HepG2 (cell line): ENCODE measurements at regions not wholly inside any gene's neighbourhood (a gene's known extent, or its start where the extent isn't known, plus 50 kb on each side); places are given as distances from the start of the nearest gene placed in this dataset.

ENCODE experiments used
- ATAC-seq: fragments of 200-7000 bp; cut with Tn5 transposase; 3 replicates; pipeline ENCODE4 v1.9.1; 2020; ENCODE audit warnings: mild to moderate bottlenecking, moderate library complexity
- BruUV-seq: library from RNA; stranded (reverse); fragments of 400-500 nt; replicated peaks from 2 replicates; lab custom pipeline; 2021; lab: Mats Ljungman, UMichigan
- CTCF ChIA-PET: fragments of 300-600 bp; formaldehyde crosslinking; extraction: SDS; loops from one replicate; lab custom pipeline; 2021; ENCODE audit warnings: low total read pairs, inconsistent platforms, low intra/inter-chr PET ratio; lab: Yijun Ruan, JAX
- POLR2A ChIA-PET: fragments of 350-600 bp; sonication (Branson Sonifier 250); formaldehyde crosslinking; loops from one replicate; lab custom pipeline; 2020; ENCODE audit warnings: antibody characterized with exemption, inconsistent platforms; lab: Yijun Ruan, JAX
- DNase-seq: peaks from one replicate; pipeline ENCODE4 v3.0.0-alpha.2; 2015; ENCODE audit warnings: low spot score
- FAIRE-seq: peaks from 3 replicates; lab custom pipeline; 2011; peaks lifted over from hg19 to GRCh38; lab: Jason Lieb, UNC
- H2AFZ ChIP-seq: one replicate; pipeline ENCODE4 v1.6.1; 2011; ENCODE audit warnings: low read length, inconsistent platforms
- H3K27ac ChIP-seq: fragments of 300-600 bp; 3 replicates; pipeline ENCODE4 v1.8.0; 2011; ENCODE audit warnings: mixed run types, mild to moderate bottlenecking, mixed read lengths, low read length, inconsistent platforms; ENCODE audit not compliant: insufficient read depth; ENCODE audit errors: extremely low read length
- H3K27me3 ChIP-seq, 2 experiments: fragments of 200-600 bp in 1 of 2; 2 replicates in 1 of 2; 3 replicates in 1 of 2; pipeline versions ENCODE4 v1.6.0 to v1.8.0; 2011; ENCODE audit warnings: low read length in 2 of 2, mild to moderate bottlenecking in 2 of 2, moderate library complexity in 2 of 2, inconsistent platforms in 1 of 2; ENCODE audit not compliant: insufficient read depth in 2 of 2, control insufficient read depth in 1 of 2
- H3K36me3 ChIP-seq, 2 experiments: fragments of 200-600 bp in 1 of 2; replicated peaks in 1 of 2; 2 replicates in 1 of 2; 3 replicates in 1 of 2; pipeline versions ENCODE4 v1.5.1 to v1.8.0; 2011; ENCODE audit warnings: low read length in 2 of 2, inconsistent platforms in 1 of 2; ENCODE audit not compliant: insufficient read depth in 2 of 2, control insufficient read depth in 1 of 2
- H3K4me1 ChIP-seq: 2 replicates; pipeline ENCODE4 v1.5.1; 2012; ENCODE audit warnings: low read length, inconsistent platforms; ENCODE audit not compliant: insufficient read depth
- H3K4me2 ChIP-seq: 2 replicates; pipeline ENCODE4 v1.6.0; 2011; ENCODE audit warnings: low read depth, low read length, inconsistent platforms
- H3K4me3 ChIP-seq, 3 experiments: fragments of 200-600 bp in 1 of 3; sonication (generic), shearing (Covaris generic) in 1 of 3; replicated peaks in 1 of 3; 2 replicates each; pipeline ENCODE4 v1.5.1; 2011 to 2016; ENCODE audit warnings: low read length in 3 of 3, inconsistent platforms in 2 of 3, low read depth in 2 of 3, mild to moderate bottlenecking in 2 of 3, control low read depth in 1 of 3, mixed read lengths in 1 of 3; ENCODE audit not compliant: insufficient read depth in 1 of 3
- H3K79me2 ChIP-seq: one replicate; pipeline ENCODE4 v1.6.1; 2011; ENCODE audit warnings: low read length, inconsistent platforms; ENCODE audit not compliant: insufficient read depth
- H3K9ac ChIP-seq: 2 replicates; pipeline ENCODE4 v1.6.0; 2011; ENCODE audit warnings: mild to moderate bottlenecking, low read depth, low read length, inconsistent platforms; ENCODE audit not compliant: insufficient read depth
- H3K9me3 ChIP-seq: 2 replicates; pipeline ENCODE4 v1.5.1; 2012; ENCODE audit warnings: mild to moderate bottlenecking, low read length
- H4K20me1 ChIP-seq: 2 replicates; pipeline ENCODE4 v1.6.0; 2011; ENCODE audit warnings: inconsistent platforms, mild to moderate bottlenecking, low read length, moderate library complexity; ENCODE audit not compliant: insufficient read depth
- BRD4 ChIP-seq: sonication (generic); formaldehyde crosslinking; IDR thresholded peaks from 2 replicates; pipeline ENCODE4 v1.4.0; 2020; ENCODE audit warnings: missing genetic modification reagents
- GATAD2A ChIP-seq: IDR thresholded peaks from 2 replicates; pipeline ENCODE4 v1.6.1; 2016
- POLR2AphosphoS2 ChIP-seq: IDR thresholded peaks from 2 replicates; pipeline ENCODE4 v1.6.1; 2011; ENCODE audit warnings: low read depth, low read length, improper control_type of control experiment
- RBFOX2 ChIP-seq: fragments of 200-400 bp; formaldehyde crosslinking; IDR thresholded peaks from 2 replicates; pipeline ENCODE4 v1.6.1; 2017; ENCODE audit warnings: low read depth, mild to moderate bottlenecking, low read length
- RFX1 ChIP-seq: fragments of 450-650 bp; IDR thresholded peaks from 2 replicates; pipeline ENCODE4 v1.6.1; 2017
- ZBTB44 ChIP-seq: sonication (generic); formaldehyde crosslinking; IDR thresholded peaks from 2 replicates; pipeline ENCODE4 v1.4.0; 2020; ENCODE audit warnings: missing genetic modification reagents
- ZNF17 ChIP-seq: sonication (generic); formaldehyde crosslinking; IDR thresholded peaks from 2 replicates; pipeline ENCODE4 v1.5.0; 2020; ENCODE audit warnings: mild to moderate bottlenecking, missing genetic modification reagents
- ZNF350 ChIP-seq: sonication (generic); formaldehyde crosslinking; IDR thresholded peaks from 2 replicates; pipeline ENCODE4 v1.4.0; 2020; ENCODE audit warnings: mild to moderate bottlenecking, low read depth, missing genetic modification reagents, borderline replicate concordance
- ZNF567 ChIP-seq: sonication (generic); formaldehyde crosslinking; IDR thresholded peaks from 2 replicates; pipeline ENCODE4 v1.8.1; 2023; ENCODE audit warnings: mild to moderate bottlenecking, missing genetic modification reagents, borderline replicate concordance
- ZNF7 ChIP-seq: IDR thresholded peaks from 2 replicates; pipeline ENCODE4 v1.6.1; 2016; ENCODE audit warnings: missing biosample characterization, missing genetic modification reagents
- ZNF776 ChIP-seq: sonication (generic); formaldehyde crosslinking; IDR thresholded peaks from 2 replicates; pipeline ENCODE4 v1.4.0; 2020; ENCODE audit warnings: mild to moderate bottlenecking, missing genetic modification reagents
- ZNF792 ChIP-seq: IDR thresholded peaks from 2 replicates; pipeline ENCODE4 v1.6.1; 2016
- WGBS: methylation state at CpG from one replicate; pipeline ENCODE4 v1.1.6; 2017; ENCODE audit warnings: low lambda C conversion rate; 5-methylcytosine and 5-hydroxymethylcytosine counted together
- in situ Hi-C: cut with HindIII; loops from 2 replicates; pipeline ENCODE4 v1.10.0; 2017; ENCODE audit warnings: low pct_unique_long_range_greater_than_20kb; ENCODE audit not compliant: extremely low pct_ligation_motif_present
- intact Hi-C: fragments of 100-400 bp; cut with micrococcal nuclease; formaldehyde crosslinking; loops from one replicate; pipeline ENCODE4 v1.10.0; 2022; ENCODE audit not compliant: unreplicated experiment
- TF ChIP-seq, protein P1 (sequence below): sonication (generic); formaldehyde crosslinking; IDR thresholded peaks from 2 replicates; pipeline ENCODE4 v1.5.1; 2020; ENCODE audit warnings: missing genetic modification reagents, mild to moderate bottlenecking, borderline replicate concordance
- TF ChIP-seq, protein P2 (sequence below): IDR thresholded peaks from 2 replicates; pipeline ENCODE4 v1.6.1; 2016; ENCODE audit warnings: mild to moderate bottlenecking, missing biosample characterization, missing genetic modification reagents
- TF ChIP-seq, protein P3 (sequence below): sonication (generic); formaldehyde crosslinking; IDR thresholded peaks from 2 replicates; pipeline ENCODE4 v1.5.0; 2020; ENCODE audit warnings: mild to moderate bottlenecking, missing genetic modification reagents
- TF ChIP-seq, protein P4 (sequence below): sonication (generic); formaldehyde crosslinking; IDR thresholded peaks from 2 replicates; pipeline ENCODE4 v1.4.0; 2020; ENCODE audit warnings: mild to moderate bottlenecking, missing genetic modification reagents
- TF ChIP-seq, protein P5 (sequence below): IDR thresholded peaks from 2 replicates; pipeline ENCODE4 v1.6.1; 2018; ENCODE audit warnings: missing genetic modification reagents

- TF ChIP-seq ZNF350 (CRISPR knock-in tag) (no peak), ZNF17 (CRISPR knock-in tag) (no peak), RFX1 (no peak), GATAD2A (no peak), ZNF776 (CRISPR knock-in tag) (no peak)
- TF ChIP-seq, protein P1, sequence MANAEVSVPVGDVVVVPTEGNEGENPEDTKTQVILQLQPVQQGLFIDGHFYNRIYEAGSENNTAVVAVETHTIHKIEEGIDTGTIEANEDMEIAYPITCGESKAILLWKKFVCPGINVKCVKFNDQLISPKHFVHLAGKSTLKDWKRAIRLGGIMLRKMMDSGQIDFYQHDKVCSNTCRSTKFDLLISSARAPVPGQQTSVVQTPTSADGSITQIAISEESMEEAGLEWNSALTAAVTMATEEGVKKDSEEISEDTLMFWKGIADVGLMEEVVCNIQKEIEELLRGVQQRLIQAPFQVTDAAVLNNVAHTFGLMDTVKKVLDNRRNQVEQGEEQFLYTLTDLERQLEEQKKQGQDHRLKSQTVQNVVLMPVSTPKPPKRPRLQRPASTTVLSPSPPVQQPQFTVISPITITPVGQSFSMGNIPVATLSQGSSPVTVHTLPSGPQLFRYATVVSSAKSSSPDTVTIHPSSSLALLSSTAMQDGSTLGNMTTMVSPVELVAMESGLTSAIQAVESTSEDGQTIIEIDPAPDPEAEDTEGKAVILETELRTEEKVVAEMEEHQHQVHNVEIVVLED (CRISPR knock-in tag) = no peak
- TF ChIP-seq, protein P2, sequence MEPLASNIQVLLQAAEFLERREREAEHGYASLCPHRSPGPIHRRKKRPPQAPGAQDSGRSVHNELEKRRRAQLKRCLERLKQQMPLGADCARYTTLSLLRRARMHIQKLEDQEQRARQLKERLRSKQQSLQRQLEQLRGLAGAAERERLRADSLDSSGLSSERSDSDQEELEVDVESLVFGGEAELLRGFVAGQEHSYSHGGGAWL (CRISPR knock-in tag) = no peak
- TF ChIP-seq, protein P3, sequence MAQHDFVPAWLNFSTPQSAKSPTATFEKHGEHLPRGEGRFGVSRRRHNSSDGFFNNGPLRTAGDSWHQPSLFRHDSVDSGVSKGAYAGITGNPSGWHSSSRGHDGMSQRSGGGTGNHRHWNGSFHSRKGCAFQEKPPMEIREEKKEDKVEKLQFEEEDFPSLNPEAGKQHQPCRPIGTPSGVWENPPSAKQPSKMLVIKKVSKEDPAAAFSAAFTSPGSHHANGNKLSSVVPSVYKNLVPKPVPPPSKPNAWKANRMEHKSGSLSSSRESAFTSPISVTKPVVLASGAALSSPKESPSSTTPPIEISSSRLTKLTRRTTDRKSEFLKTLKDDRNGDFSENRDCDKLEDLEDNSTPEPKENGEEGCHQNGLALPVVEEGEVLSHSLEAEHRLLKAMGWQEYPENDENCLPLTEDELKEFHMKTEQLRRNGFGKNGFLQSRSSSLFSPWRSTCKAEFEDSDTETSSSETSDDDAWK = no peak
- TF ChIP-seq, all 625 proteins: peak for 0
Observed at GRCh38 chr15:37744521-37744920, 189.9 kb upstream of the TMCO5A start (continued).

DNA sequence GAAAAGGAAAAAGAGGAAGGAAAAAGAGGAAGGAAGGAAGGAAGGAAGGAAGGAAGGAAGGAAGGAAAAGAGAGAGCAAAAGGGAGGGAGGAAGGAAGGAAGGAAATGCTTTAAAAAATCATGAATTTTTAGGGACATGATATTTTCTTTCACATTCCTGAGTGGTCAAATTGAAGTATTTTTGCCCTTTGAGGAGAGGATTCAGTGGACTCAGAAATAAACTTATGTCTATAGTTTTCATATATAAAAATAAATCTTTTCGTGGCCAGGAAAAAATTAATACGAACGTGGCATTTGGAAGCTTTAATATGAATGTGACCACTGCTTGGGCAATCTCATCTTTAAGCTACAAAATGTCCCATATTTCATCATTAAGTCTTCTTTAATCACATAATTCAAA lies 183.0 kb upstream of the TMCO5A start:
- H3K4me1 ChIP-seq = no peaks in the 10 kb centered on the region
- ATAC-seq = no peak
- BruUV-seq = no TSS peak

More for the DNA sequence above, 183.0 kb upstream of the TMCO5A start:
- Histone ChIP-seq H3K27ac (no peak overlapping the region), H3K9me3 (peaks cover 28% of the 10 kb centered on the region), H3K36me3 (no peaks in the 10 kb centered on the region), H4K20me1 (no peaks in the 10 kb centered on the region), H2AFZ (no peak overlapping the region), H3K4me2 (no peak overlapping the region), H3K79me2 (no peaks in the 10 kb centered on the region), H3K9ac (no peak overlapping the region), H3K27me3 (no peaks in the 10 kb centered on the region), H3K4me3 (no peak overlapping the region)
- FAIRE-seq = no peak
- in situ Hi-C loops = no loop called here
- ChIA-PET CTCF (no interaction called here), POLR2A (no interaction called here)
- DNase-seq = no peak
- TF ChIP-seq, protein P4, sequence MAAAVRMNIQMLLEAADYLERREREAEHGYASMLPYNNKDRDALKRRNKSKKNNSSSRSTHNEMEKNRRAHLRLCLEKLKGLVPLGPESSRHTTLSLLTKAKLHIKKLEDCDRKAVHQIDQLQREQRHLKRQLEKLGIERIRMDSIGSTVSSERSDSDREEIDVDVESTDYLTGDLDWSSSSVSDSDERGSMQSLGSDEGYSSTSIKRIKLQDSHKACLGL (CRISPR knock-in tag) = no peak
- TF ChIP-seq POLR2AphosphoS2 (no peak), ZNF7 (CRISPR knock-in tag) (no peak), RBFOX2 (no peak), ZNF567 (CRISPR knock-in tag) (no peak), ZNF792 (CRISPR knock-in tag) (no peak), BRD4 (CRISPR knock-in tag) (no peak), ZBTB44 (no peak)
- TF ChIP-seq, protein P5, sequence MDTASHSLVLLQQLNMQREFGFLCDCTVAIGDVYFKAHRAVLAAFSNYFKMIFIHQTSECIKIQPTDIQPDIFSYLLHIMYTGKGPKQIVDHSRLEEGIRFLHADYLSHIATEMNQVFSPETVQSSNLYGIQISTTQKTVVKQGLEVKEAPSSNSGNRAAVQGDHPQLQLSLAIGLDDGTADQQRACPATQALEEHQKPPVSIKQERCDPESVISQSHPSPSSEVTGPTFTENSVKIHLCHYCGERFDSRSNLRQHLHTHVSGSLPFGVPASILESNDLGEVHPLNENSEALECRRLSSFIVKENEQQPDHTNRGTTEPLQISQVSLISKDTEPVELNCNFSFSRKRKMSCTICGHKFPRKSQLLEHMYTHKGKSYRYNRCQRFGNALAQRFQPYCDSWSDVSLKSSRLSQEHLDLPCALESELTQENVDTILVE (CRISPR knock-in tag) = no peak
- intact Hi-C loops = no loop called here
- 6% methylated on average over 3 of the region's 3 CpGs for WGBS
